GM21737 (cell line): ENCODE measurements at regions not wholly inside any gene's neighbourhood (a gene's known extent, or its start where the extent isn't known, plus 50 kb on each side); places are given as distances from the start of the nearest gene placed in this dataset.
"Not testable (repeated sequence)": the region's sequence is repeated elsewhere in the genome, so short reads cannot be mapped to it uniquely, and the experiment has no call there.

Experiments
- ATAC-seq: cut with Tn5 transposase; IDR thresholded peaks from one replicate; pipeline ENCODE4 v1.9.1; 2021; ENCODE audit warnings: mild to moderate bottlenecking, moderate library complexity; ENCODE audit not compliant: unreplicated experiment

GRCh38 chr6:17013701-17014100 is 88.1 kb upstream of the STMND1 start:
- ATAC-seq = no peak

- ATAC-seq = no peak
These were observed 89.2 kb upstream of the STMND1 start for GRCh38 chr6:17012421-17013225.

GRCh38 chr6:17011985-17012384 is 89.9 kb upstream of the STMND1 start:
- no peak for ATAC-seq

GRCh38 chr6:17007749-17008148 is 94.1 kb upstream of the STMND1 start:
- ATAC-seq = no peak

- no peak for ATAC-seq
These were observed 95.3 kb upstream of the STMND1 start for GRCh38 chr6:17006543-17006942.

- ATAC-seq = no peak
These were observed 97.6 kb upstream of the STMND1 start for GRCh38 chr6:17004269-17004668.

- ATAC-seq = no peak
These were observed 99.7 kb upstream of the STMND1 start for GRCh38 chr6:17002123-17002522.

- no peak for ATAC-seq
These were observed 100.7 kb upstream of the STMND1 start for GRCh38 chr6:17001188-17001587.

GRCh38 chr6:16999491-17000436 is 102.1 kb upstream of the STMND1 start:
- no peak for ATAC-seq

GRCh38 chr6:16998461-16998860 is 103.4 kb upstream of the STMND1 start:
- ATAC-seq = no peak

GRCh38 chr6:16995511-16996250 is 106.2 kb upstream of the STMND1 start:
- no peak for ATAC-seq

- ATAC-seq = no peak
These were observed 108.5 kb upstream of the STMND1 start for GRCh38 chr6:16993396-16993795.

GRCh38 chr6:16991981-16992629 is 109.7 kb upstream of the STMND1 start:
- no peak for ATAC-seq

- ATAC-seq = not testable (repeated sequence)
These were observed 111.9 kb upstream of the STMND1 start for GRCh38 chr6:16989976-16990375.

- no peak for ATAC-seq
These were observed 112.5 kb upstream of the STMND1 start for GRCh38 chr6:16989382-16989781.

GRCh38 chr6:16987996-16988395 is 113.9 kb upstream of the STMND1 start:
- no peak for ATAC-seq

- no peak for ATAC-seq
These were observed 116.2 kb upstream of the STMND1 start for GRCh38 chr6:16985513-16986284.

- ATAC-seq = no peak
These were observed 119.0 kb upstream of the STMND1 start for GRCh38 chr6:16982807-16983206.

- no peak for ATAC-seq
These were observed 122.0 kb upstream of the STMND1 start for GRCh38 chr6:16979677-16980370.
